ENCODE measurements at regions not wholly inside any gene's neighbourhood (a gene's known extent, or its start where the extent isn't known, plus 50 kb on each side); places are given as distances from the start of the nearest gene placed in this dataset.

GRCh38 chr2:120565095-120565460 is 170.6 kb upstream of the GLI2 start (continued):
- TF ChIP-seq ZNF782 (CRISPR knock-in tag; IDR thresholded peaks at IDR 0.05; ENCODE audit: borderline replicate concordance) (peak; percentile 5; the same call in 1 of the 2 replicates), ZKSCAN8 (CRISPR knock-in tag; IDR thresholded peaks at IDR 0.05; ENCODE audit: borderline replicate concordance) (no peak), ZNF282 (IDR thresholded peaks at IDR 0.05; ENCODE audit: partially characterized antibody) (no peak), ZNF652 (CRISPR knock-in tag; IDR thresholded peaks at IDR 0.05; ENCODE audit: borderline replicate concordance, low read depth) (no peak), ZBTB4 (CRISPR knock-in tag; IDR thresholded peaks at IDR 0.05; ENCODE audit: borderline replicate concordance) (0 out of 2 replicates have a peak, but pooled peaks have one; percentile 2), ZNF776 (CRISPR knock-in tag; IDR thresholded peaks at IDR 0.05) (0 out of 2 replicates have a peak, but pooled peaks have one; percentile 16), RNF2 (conservative IDR thresholded peaks at IDR 0.05; ENCODE audit: low read depth) (no peak), ZNF275 (CRISPR knock-in tag; IDR thresholded peaks at IDR 0.05; ENCODE audit: borderline replicate concordance) (no peak), FOXP4 (CRISPR knock-in tag; IDR thresholded peaks at IDR 0.05) (no peak), TCF12 (IDR thresholded peaks at IDR 0.05) (no peak), TCF12 (CRISPR knock-in tag; IDR thresholded peaks at IDR 0.05) (0 out of 2 replicates have a peak, but pooled peaks have one; percentile 10), MLX (CRISPR knock-in tag; IDR thresholded peaks at IDR 0.05) (no peak), ZNF280B (CRISPR knock-in tag; IDR thresholded peaks at IDR 0.05; ENCODE audit: borderline replicate concordance) (no peak)
- TF ChIP-seq, protein P1, sequence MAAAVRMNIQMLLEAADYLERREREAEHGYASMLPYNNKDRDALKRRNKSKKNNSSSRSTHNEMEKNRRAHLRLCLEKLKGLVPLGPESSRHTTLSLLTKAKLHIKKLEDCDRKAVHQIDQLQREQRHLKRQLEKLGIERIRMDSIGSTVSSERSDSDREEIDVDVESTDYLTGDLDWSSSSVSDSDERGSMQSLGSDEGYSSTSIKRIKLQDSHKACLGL (CRISPR knock-in tag; IDR thresholded peaks at IDR 0.05), result peak; percentile 46; the same call in 1 of the 2 replicates
- TF ChIP-seq, protein P2, sequence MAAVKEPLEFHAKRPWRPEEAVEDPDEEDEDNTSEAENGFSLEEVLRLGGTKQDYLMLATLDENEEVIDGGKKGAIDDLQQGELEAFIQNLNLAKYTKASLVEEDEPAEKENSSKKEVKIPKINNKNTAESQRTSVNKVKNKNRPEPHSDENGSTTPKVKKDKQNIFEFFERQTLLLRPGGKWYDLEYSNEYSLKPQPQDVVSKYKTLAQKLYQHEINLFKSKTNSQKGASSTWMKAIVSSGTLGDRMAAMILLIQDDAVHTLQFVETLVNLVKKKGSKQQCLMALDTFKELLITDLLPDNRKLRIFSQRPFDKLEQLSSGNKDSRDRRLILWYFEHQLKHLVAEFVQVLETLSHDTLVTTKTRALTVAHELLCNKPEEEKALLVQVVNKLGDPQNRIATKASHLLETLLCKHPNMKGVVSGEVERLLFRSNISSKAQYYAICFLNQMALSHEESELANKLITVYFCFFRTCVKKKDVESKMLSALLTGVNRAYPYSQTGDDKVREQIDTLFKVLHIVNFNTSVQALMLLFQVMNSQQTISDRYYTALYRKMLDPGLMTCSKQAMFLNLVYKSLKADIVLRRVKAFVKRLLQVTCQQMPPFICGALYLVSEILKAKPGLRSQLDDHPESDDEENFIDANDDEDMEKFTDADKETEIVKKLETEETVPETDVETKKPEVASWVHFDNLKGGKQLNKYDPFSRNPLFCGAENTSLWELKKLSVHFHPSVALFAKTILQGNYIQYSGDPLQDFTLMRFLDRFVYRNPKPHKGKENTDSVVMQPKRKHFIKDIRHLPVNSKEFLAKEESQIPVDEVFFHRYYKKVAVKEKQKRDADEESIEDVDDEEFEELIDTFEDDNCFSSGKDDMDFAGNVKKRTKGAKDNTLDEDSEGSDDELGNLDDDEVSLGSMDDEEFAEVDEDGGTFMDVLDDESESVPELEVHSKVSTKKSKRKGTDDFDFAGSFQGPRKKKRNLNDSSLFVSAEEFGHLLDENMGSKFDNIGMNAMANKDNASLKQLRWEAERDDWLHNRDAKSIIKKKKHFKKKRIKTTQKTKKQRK (IDR thresholded peaks at IDR 0.05; ENCODE audit: low read length), result no peak
- TF ChIP-seq, protein P3, sequence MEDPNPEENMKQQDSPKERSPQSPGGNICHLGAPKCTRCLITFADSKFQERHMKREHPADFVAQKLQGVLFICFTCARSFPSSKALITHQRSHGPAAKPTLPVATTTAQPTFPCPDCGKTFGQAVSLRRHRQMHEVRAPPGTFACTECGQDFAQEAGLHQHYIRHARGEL (CRISPR knock-in tag; IDR thresholded peaks at IDR 0.05), result 0 out of 2 replicates have a peak, but pooled peaks have one; percentile 14
